ENCODE measurements at regions not wholly inside any gene's neighbourhood (a gene's known extent, or its start where the extent isn't known, plus 50 kb on each side); places are given as distances from the start of the nearest gene placed in this dataset.

GRCh38 chr13:71030784-71031183, 836.2 kb downstream of the DACH1 start:
- no peaks in the 10 kb centered on the region for H3K4me1 ChIP-seq (ENCODE audit: control insufficient read depth, extremely low read depth, insufficient read depth, low read length)
- no peak for TF ChIP-seq EZH2 (IDR thresholded peaks at IDR 0.05; ENCODE audit: low read length)
- no peak for TF ChIP-seq CTCF (optimal IDR thresholded peaks at IDR 0.05 in 1 of 3, IDR thresholded peaks at IDR 0.05 in 1 of 3, conservative IDR thresholded peaks at IDR 0.05 in 1 of 3; ENCODE audit: extremely low read depth in 1 of 3, insufficient read depth in 2 of 3, low read length in 3 of 3)
- no peak overlapping the region for H3K4me3 ChIP-seq (ENCODE audit: control insufficient read depth in 2 of 3, extremely low read depth in 1 of 3, insufficient read depth in 2 of 3, low read depth in 1 of 3, low read length in 3 of 3)
- H3K9ac ChIP-seq (ENCODE audit: control insufficient read depth, extremely low read depth, insufficient read depth, low read length): no peak overlapping the region
- FAIRE-seq (no peak), DNase-seq (ENCODE audit: low read depth, low spot score) (no peak)
- H2AFZ ChIP-seq (ENCODE audit: control insufficient read depth, low read length): no peak overlapping the region
- H3K27ac ChIP-seq (ENCODE audit: control insufficient read depth, insufficient read depth, low read length): no peak overlapping the region
- H4K20me1 ChIP-seq (ENCODE audit: control insufficient read depth, extremely low read depth, insufficient read depth, low read length): no peaks in the 10 kb centered on the region
- H3K9me3 ChIP-seq (ENCODE audit: control insufficient read depth, low read depth, low read length): peaks cover 4% of the 10 kb centered on the region
- no peaks in the 10 kb centered on the region for H3K36me3 ChIP-seq (ENCODE audit: control insufficient read depth in 2 of 2, extremely low read depth in 1 of 2, insufficient read depth in 2 of 2, low read length in 2 of 2)
- H3K79me2 ChIP-seq (ENCODE audit: control insufficient read depth, insufficient read depth, low read length): no peaks in the 10 kb centered on the region
- dilution Hi-C loops (cut with MboI; ENCODE audit: extremely low pct_ligation_motif_present, low sequenced_read_pairs): no loop called here
- H3K9me1 ChIP-seq (ENCODE audit: control insufficient read depth, extremely low read depth, insufficient read depth, low read length): no peaks in the 10 kb centered on the region
- no peaks in the 10 kb centered on the region for H3K27me3 ChIP-seq (ENCODE audit: control insufficient read depth, extremely low read depth, insufficient read depth, low read length)
- H3K4me2 ChIP-seq (ENCODE audit: control insufficient read depth, extremely low read depth, insufficient read depth, low read depth, low read length): no peak overlapping the region

GRCh38 chr13:71028884-71029283, 838.1 kb downstream of the DACH1 start:
- Histone ChIP-seq H3K9ac (ENCODE audit: control insufficient read depth, extremely low read depth, insufficient read depth, low read length) (no peak overlapping the region), H3K27me3 (ENCODE audit: control insufficient read depth, extremely low read depth, insufficient read depth, low read length) (no peaks in the 10 kb centered on the region), H3K4me3 (ENCODE audit: control insufficient read depth in 2 of 3, extremely low read depth in 1 of 3, insufficient read depth in 2 of 3, low read depth in 1 of 3, low read length in 3 of 3) (no peak overlapping the region), H2AFZ (ENCODE audit: control insufficient read depth, low read length) (no peak overlapping the region), H3K9me1 (ENCODE audit: control insufficient read depth, extremely low read depth, insufficient read depth, low read length) (no peaks in the 10 kb centered on the region), H3K79me2 (ENCODE audit: control insufficient read depth, insufficient read depth, low read length) (no peaks in the 10 kb centered on the region), H4K20me1 (ENCODE audit: control insufficient read depth, extremely low read depth, insufficient read depth, low read length) (no peaks in the 10 kb centered on the region), H3K27ac (ENCODE audit: control insufficient read depth, insufficient read depth, low read length) (no peak overlapping the region), H3K4me2 (ENCODE audit: control insufficient read depth, extremely low read depth, insufficient read depth, low read depth, low read length) (no peak overlapping the region), H3K9me3 (ENCODE audit: control insufficient read depth, low read depth, low read length) (peaks cover 2% of the 10 kb centered on the region), H3K4me1 (ENCODE audit: control insufficient read depth, extremely low read depth, insufficient read depth, low read length) (no peaks in the 10 kb centered on the region), H3K36me3 (ENCODE audit: control insufficient read depth in 2 of 2, extremely low read depth in 1 of 2, insufficient read depth in 2 of 2, low read length in 2 of 2) (no peaks in the 10 kb centered on the region)
- DNase-seq (ENCODE audit: low read depth, low spot score): no peak
- dilution Hi-C loops (cut with MboI; ENCODE audit: extremely low pct_ligation_motif_present, low sequenced_read_pairs): no loop called here
- no peak for FAIRE-seq
- TF ChIP-seq EZH2 (IDR thresholded peaks at IDR 0.05; ENCODE audit: low read length) (no peak), CTCF (optimal IDR thresholded peaks at IDR 0.05 in 1 of 3, IDR thresholded peaks at IDR 0.05 in 1 of 3, conservative IDR thresholded peaks at IDR 0.05 in 1 of 3; ENCODE audit: extremely low read depth in 1 of 3, insufficient read depth in 2 of 3, low read length in 3 of 3) (no peak)
